ENCODE measurements at regions not wholly inside any gene's neighbourhood (a gene's known extent, or its start where the extent isn't known, plus 50 kb on each side); places are given as distances from the start of the nearest gene placed in this dataset.

DNA sequence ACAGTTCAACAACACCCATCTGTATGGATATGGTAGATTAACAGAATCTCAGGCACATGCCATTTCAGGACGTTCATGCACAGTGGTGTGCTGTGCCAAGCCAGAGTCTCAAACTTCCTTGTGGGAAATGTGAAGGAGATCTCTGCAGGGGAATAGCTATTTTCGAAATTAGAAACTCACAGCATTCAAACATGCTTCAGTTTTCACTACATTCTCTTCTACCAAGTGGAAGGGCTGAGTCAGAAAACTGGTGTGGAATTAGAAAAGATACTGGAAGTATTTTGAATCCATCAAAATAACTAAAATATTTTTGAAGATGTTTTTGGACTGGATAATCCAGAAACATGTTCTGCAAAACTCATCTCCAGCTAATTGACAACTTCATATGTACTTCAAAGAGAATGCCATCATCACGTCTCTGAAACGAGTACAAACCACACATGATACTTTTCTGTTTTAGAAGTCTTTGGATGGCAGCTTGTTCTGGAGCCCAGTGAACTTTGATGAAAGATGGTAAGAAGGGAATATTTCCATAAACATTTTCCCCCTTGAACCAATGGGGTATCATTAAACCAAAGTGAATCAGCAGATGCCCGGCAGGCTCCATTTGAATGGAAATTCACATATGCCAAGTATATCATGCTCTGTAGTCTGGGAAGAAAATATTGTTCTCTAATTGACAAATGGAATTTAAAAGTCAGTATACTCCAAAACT is 616.3 kb upstream of the IGFBP3 start:
- Mint-ChIP-seq H3K4me3 (ENCODE audit: unreplicated experiment) (no peak overlapping the region), H3K27ac (ENCODE audit: low read depth, unreplicated experiment) (no peak overlapping the region), H3K36me3 (ENCODE audit: insufficient read depth, unreplicated experiment) (no peaks in the 10 kb centered on the region), H3K27me3 (ENCODE audit: insufficient read depth, unreplicated experiment) (no peaks in the 10 kb centered on the region), H3K9me3 (ENCODE audit: unreplicated experiment) (peaks cover 4% of the 10 kb centered on the region), H3K4me1 (ENCODE audit: insufficient read depth, unreplicated experiment) (no peaks in the 10 kb centered on the region)
- ChIA-PET POLR2A (interaction anchor here (0.7 kb wide), 1 partner anchor 53 kb away, joined by 3 read pairs; no protein-coding TSS in a partner anchor), CTCF (interaction anchor here (0.7 kb wide), 1 partner anchor 619 kb away, joined by 3 read pairs; no protein-coding TSS in a partner anchor)
- TF ChIP-seq, protein P1, sequence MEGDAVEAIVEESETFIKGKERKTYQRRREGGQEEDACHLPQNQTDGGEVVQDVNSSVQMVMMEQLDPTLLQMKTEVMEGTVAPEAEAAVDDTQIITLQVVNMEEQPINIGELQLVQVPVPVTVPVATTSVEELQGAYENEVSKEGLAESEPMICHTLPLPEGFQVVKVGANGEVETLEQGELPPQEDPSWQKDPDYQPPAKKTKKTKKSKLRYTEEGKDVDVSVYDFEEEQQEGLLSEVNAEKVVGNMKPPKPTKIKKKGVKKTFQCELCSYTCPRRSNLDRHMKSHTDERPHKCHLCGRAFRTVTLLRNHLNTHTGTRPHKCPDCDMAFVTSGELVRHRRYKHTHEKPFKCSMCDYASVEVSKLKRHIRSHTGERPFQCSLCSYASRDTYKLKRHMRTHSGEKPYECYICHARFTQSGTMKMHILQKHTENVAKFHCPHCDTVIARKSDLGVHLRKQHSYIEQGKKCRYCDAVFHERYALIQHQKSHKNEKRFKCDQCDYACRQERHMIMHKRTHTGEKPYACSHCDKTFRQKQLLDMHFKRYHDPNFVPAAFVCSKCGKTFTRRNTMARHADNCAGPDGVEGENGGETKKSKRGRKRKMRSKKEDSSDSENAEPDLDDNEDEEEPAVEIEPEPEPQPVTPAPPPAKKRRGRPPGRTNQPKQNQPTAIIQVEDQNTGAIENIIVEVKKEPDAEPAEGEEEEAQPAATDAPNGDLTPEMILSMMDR (IDR thresholded peaks at IDR 0.05; ENCODE audit: unreplicated experiment): no peak
- intact Hi-C loops (cut with micrococcal nuclease): no loop called here
- no TSS peak for BruUV-seq (replicated peaks)
- no peak for DNase-seq (ENCODE audit: unreplicated experiment)

DNA sequence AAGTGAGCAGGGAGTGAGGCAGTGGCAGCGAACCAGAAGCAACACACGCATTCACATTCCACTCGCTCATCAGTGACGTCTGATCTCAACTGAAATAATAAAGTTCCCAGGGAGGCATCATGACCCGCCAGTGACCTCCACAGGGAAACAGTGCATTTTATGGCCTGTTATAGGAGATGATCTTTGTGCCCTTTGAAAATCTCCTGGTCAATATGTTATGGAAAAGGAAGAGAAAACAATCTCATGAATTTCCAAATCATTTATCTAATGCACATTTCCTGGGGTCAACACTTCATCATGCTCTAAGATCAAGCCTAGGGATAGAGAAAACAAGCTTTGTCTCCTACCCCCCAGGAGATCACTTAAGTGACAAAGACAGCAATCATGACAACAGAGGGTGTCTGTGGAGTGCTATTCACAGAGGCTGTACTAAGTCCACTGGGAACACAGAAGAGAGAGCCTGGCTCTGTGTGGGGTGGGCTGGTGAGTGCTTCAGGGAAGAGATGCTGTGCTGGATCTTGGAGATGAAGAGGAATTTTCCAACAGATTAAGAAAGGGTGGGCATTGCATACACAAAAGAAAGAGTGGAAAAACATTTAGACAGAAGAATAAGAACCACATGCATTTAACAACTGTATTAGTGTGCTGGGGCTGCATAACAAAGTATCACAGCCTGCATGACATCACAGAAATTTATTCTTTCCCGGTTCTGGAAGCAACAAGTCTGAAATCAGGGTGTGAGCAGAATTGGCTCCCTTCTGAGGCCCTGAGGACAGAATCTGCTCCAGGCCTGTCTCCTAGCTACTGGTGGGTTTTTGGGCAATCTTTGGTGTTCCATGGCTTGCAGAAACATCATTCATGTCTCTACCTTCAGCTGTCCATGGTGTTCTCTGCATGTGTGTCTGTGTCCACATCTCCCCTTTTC is 613.9 kb upstream of the IGFBP3 start:
- Mint-ChIP-seq H3K27ac (ENCODE audit: low read depth, unreplicated experiment) (no peak overlapping the region), H3K4me1 (ENCODE audit: insufficient read depth, unreplicated experiment) (no peaks in the 10 kb centered on the region), H3K27me3 (ENCODE audit: insufficient read depth, unreplicated experiment) (no peaks in the 10 kb centered on the region), H3K9me3 (ENCODE audit: unreplicated experiment) (peaks cover 4% of the 10 kb centered on the region), H3K36me3 (ENCODE audit: insufficient read depth, unreplicated experiment) (no peaks in the 10 kb centered on the region), H3K4me3 (ENCODE audit: unreplicated experiment) (no peak overlapping the region)
- DNase-seq (ENCODE audit: unreplicated experiment): peak; percentile 35
- TF ChIP-seq, protein P1 (IDR thresholded peaks at IDR 0.05; ENCODE audit: unreplicated experiment): no peak
- no TSS peak for BruUV-seq (replicated peaks)
- CTCF ChIA-PET: interaction anchor here (0.6 kb wide), 1 partner anchor 47 kb away, joined by 4 read pairs; no protein-coding TSS in a partner anchor
- POLR2A ChIA-PET: no interaction called here
- intact Hi-C loops (cut with micrococcal nuclease): no loop called here

DNA sequence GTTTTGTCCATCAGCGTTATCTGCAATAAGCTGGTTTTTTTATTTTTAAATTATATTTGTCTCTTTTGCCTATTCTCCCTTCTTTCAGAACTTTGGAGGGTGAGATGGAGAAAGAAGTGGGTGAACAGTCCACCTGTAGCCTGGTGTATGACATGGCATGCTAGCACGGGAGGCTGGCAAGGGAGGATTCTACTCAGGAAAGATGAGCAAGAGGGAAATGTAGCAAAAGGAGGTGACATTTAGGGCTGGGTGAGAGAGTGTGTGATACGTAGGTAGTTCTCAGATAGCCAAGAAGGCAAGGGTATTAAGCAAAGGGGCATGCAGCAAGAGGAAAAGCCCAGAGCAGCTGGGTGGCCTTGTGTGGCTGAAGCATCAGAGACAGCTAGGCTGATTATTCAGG is 612.9 kb upstream of the IGFBP3 start:
- peaks cover 4% of the 10 kb centered on the region for H3K9me3 Mint-ChIP-seq (ENCODE audit: unreplicated experiment)

More for the DNA sequence above, 612.9 kb upstream of the IGFBP3 start:
- ChIA-PET CTCF (no interaction called here), POLR2A (no interaction called here)
- no peaks in the 10 kb centered on the region for H3K4me1 Mint-ChIP-seq (ENCODE audit: insufficient read depth, unreplicated experiment)
- H3K27ac Mint-ChIP-seq (ENCODE audit: low read depth, unreplicated experiment): no peak overlapping the region
- H3K36me3 Mint-ChIP-seq (ENCODE audit: insufficient read depth, unreplicated experiment): no peaks in the 10 kb centered on the region
- no TSS peak for BruUV-seq (replicated peaks)
- TF ChIP-seq, protein P1 (IDR thresholded peaks at IDR 0.05; ENCODE audit: unreplicated experiment): no peak
- no peaks in the 10 kb centered on the region for H3K27me3 Mint-ChIP-seq (ENCODE audit: insufficient read depth, unreplicated experiment)
- DNase-seq (ENCODE audit: unreplicated experiment): no peak
- intact Hi-C loops (cut with micrococcal nuclease): no loop called here
- H3K4me3 Mint-ChIP-seq (ENCODE audit: unreplicated experiment): no peak overlapping the region
